K562 (cell line): ENCODE measurements at regions not wholly inside any gene's neighbourhood (a gene's known extent, or its start where the extent isn't known, plus 50 kb on each side); places are given as distances from the start of the nearest gene placed in this dataset.

Experiments
- ARID2 ChIP-seq: fragments of 450-650 bp; IDR thresholded peaks from 2 replicates; pipeline ENCODE4 v1.6.1; 2017; ENCODE audit warnings: antibody characterized with exemption, mild to moderate bottlenecking
- CREB1 ChIP-seq, 2 experiments: sonication (generic) in 1 of 2; formaldehyde crosslinking in 1 of 2; IDR thresholded peaks; 2 replicates each; pipeline versions ENCODE4 v1.6.1 to v1.8.0; 2012 to 2022; ENCODE audit warnings: inconsistent platforms in 1 of 2, mild to moderate bottlenecking in 1 of 2, missing genetic modification reagents in 1 of 2, moderate library complexity in 1 of 2
- ETS2 ChIP-seq: IDR thresholded peaks from 2 replicates; pipeline ENCODE4 v1.6.1; 2016; ENCODE audit warnings: borderline replicate concordance, missing genetic modification characterization, mild to moderate bottlenecking, moderate library complexity, missing compliant biosample characterization; ENCODE audit not compliant: poor library complexity, severe bottlenecking
- FOXK1 ChIP-seq: sonication (generic); formaldehyde crosslinking; IDR thresholded peaks from 2 replicates; pipeline ENCODE4 v1.8.0; 2022; ENCODE audit warnings: missing genetic modification reagents, mild to moderate bottlenecking, borderline replicate concordance
- JUNB ChIP-seq: fragments of 450-650 bp; formaldehyde crosslinking; conservative IDR thresholded peaks from 2 replicates; pipeline ENCODE4 v1.4.0; 2020; ENCODE audit warnings: mild to moderate bottlenecking
- NR3C1 ChIP-seq: sonication (generic); formaldehyde crosslinking; IDR thresholded peaks from 2 replicates; pipeline ENCODE4 v1.8.1; 2022; ENCODE audit warnings: missing genetic modification reagents
- SMC3 ChIP-seq: conservative IDR thresholded peaks from 2 replicates; pipeline ENCODE4 v1.6.1; 2011; ENCODE audit warnings: low read depth, low read length, improper control_type of control experiment; ENCODE audit not compliant: insufficient read depth
- TF ChIP-seq, protein P1 (sequence below): sonication (generic); formaldehyde crosslinking; IDR thresholded peaks from 2 replicates; pipeline ENCODE4 v1.8.0; 2022; ENCODE audit warnings: mild to moderate bottlenecking, missing genetic modification reagents
- TF ChIP-seq, protein P2 (sequence below), 3 experiments: IDR thresholded peaks in 2 of 3; conservative IDR thresholded peaks in 1 of 3; 2 replicates each; pipeline ENCODE4 v1.5.1; 2011 to 2012; ENCODE audit warnings: low read length in 3 of 3, mild to moderate bottlenecking in 3 of 3, control low read depth in 2 of 3, improper control_type of control experiment in 1 of 3, inconsistent platforms in 1 of 3, low read depth in 1 of 3, mixed read lengths in 1 of 3, moderate library complexity in 1 of 3; ENCODE audit not compliant: insufficient read depth in 2 of 3
- TF ChIP-seq, protein P3 (sequence below): sonication (generic); formaldehyde crosslinking; IDR thresholded peaks from 2 replicates; pipeline ENCODE4 v1.8.0; 2022; ENCODE audit warnings: missing genetic modification reagents, mild to moderate bottlenecking, borderline replicate concordance

DNA sequence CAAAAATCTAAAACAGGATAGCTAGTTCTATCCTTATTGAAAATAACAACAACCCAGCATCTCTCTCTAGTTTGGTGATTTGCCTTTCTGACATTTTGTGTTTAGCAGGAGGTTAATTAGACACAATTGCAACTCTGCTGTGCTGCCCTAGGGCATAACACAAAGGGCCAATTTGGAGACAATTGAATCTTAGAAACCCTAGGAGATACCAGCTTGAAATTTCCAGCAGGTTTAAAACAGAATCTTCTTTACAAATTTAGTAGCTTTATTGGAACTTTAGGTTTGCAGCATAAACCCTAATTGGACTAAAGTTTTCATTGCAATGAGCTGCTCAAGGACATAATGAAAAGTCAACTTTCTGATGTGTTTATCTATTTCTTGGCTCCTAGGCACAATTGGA lies 166.7 kb upstream of the FER start:
- no peak for TF ChIP-seq NR3C1 (CRISPR knock-in tag)
- TF ChIP-seq CREB1 (IDR thresholded peaks at IDR 0.05): no peak
- TF ChIP-seq CREB1 (CRISPR knock-in tag; IDR thresholded peaks at IDR 0.05): no peak
- no peak for TF ChIP-seq SMC3
- TF ChIP-seq, protein P1, sequence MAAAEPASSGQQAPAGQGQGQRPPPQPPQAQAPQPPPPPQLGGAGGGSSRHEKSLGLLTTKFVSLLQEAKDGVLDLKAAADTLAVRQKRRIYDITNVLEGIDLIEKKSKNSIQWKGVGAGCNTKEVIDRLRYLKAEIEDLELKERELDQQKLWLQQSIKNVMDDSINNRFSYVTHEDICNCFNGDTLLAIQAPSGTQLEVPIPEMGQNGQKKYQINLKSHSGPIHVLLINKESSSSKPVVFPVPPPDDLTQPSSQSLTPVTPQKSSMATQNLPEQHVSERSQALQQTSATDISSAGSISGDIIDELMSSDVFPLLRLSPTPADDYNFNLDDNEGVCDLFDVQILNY: no peak
- TF ChIP-seq FOXK1: no peak
- no peak for TF ChIP-seq JUNB (CRISPR knock-in tag)
- no peak for TF ChIP-seq ARID2
- TF ChIP-seq ETS2: no peak
- TF ChIP-seq, protein P2, sequence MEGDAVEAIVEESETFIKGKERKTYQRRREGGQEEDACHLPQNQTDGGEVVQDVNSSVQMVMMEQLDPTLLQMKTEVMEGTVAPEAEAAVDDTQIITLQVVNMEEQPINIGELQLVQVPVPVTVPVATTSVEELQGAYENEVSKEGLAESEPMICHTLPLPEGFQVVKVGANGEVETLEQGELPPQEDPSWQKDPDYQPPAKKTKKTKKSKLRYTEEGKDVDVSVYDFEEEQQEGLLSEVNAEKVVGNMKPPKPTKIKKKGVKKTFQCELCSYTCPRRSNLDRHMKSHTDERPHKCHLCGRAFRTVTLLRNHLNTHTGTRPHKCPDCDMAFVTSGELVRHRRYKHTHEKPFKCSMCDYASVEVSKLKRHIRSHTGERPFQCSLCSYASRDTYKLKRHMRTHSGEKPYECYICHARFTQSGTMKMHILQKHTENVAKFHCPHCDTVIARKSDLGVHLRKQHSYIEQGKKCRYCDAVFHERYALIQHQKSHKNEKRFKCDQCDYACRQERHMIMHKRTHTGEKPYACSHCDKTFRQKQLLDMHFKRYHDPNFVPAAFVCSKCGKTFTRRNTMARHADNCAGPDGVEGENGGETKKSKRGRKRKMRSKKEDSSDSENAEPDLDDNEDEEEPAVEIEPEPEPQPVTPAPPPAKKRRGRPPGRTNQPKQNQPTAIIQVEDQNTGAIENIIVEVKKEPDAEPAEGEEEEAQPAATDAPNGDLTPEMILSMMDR (IDR thresholded peaks at IDR 0.05 in 2 of 3, conservative IDR thresholded peaks at IDR 0.05 in 1 of 3; ENCODE audit: insufficient read depth in 2 of 3, low read depth in 1 of 3, low read length in 3 of 3): no peak
- TF ChIP-seq, protein P3, sequence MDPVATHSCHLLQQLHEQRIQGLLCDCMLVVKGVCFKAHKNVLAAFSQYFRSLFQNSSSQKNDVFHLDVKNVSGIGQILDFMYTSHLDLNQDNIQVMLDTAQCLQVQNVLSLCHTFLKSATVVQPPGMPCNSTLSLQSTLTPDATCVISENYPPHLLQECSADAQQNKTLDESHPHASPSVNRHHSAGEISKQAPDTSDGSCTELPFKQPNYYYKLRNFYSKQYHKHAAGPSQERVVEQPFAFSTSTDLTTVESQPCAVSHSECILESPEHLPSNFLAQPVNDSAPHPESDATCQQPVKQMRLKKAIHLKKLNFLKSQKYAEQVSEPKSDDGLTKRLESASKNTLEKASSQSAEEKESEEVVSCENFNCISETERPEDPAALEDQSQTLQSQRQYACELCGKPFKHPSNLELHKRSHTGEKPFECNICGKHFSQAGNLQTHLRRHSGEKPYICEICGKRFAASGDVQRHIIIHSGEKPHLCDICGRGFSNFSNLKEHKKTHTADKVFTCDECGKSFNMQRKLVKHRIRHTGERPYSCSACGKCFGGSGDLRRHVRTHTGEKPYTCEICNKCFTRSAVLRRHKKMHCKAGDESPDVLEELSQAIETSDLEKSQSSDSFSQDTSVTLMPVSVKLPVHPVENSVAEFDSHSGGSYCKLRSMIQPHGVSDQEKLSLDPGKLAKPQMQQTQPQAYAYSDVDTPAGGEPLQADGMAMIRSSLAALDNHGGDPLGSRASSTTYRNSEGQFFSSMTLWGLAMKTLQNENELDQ (CRISPR knock-in tag): no peak
